Tibial nerve (tissue), 4 donors: ENCODE measurements at regions not wholly inside any gene's neighbourhood (a gene's known extent, or its start where the extent isn't known, plus 50 kb on each side); places are given as distances from the start of the nearest gene placed in this dataset.

Source experiments
- DNase-seq, 2 donors: peaks; one replicate each; pipeline ENCODE4 v3.0.0-alpha.2; 2019; ENCODE audit warnings: low spot score in 2 of 2
- H3K27ac ChIP-seq, 4 donors: fragments of 200-600 bp; sonication (generic) in 3 of 4; one replicate each; pipeline ENCODE4 v1.5.1; 2017 to 2019; ENCODE audit warnings: mild to moderate bottlenecking in 1 of 4
- H3K27me3 ChIP-seq, 2 donors: fragments of 200-600 bp; sonication (generic) in 1 of 2; one replicate each; pipeline versions ENCODE4 v1.5.1 to v1.6.0; 2017 to 2019
- H3K36me3 ChIP-seq, 3 donors: fragments of 200-600 bp; sonication (generic); one replicate each; pipeline ENCODE4 v1.5.1; 2018 to 2019
- H3K4me1 ChIP-seq, 4 donors: fragments of 200-600 bp; sonication (generic) in 3 of 4; one replicate each; pipeline ENCODE4 v1.5.1; 2017 to 2019
- H3K4me3 ChIP-seq, 4 donors: fragments of 200-600 bp; sonication (generic) in 3 of 4; one replicate each; pipeline ENCODE4 v1.5.1; 2017 to 2019; ENCODE audit warnings: mild to moderate bottlenecking in 1 of 4, moderate library complexity in 1 of 4
- H3K9me3 ChIP-seq, 4 donors: fragments of 200-600 bp; sonication (generic) in 3 of 4; one replicate each; pipeline ENCODE4 v1.5.1; 2017 to 2019
- CTCF ChIP-seq, 5 experiments: fragments of 200-600 bp in 3 of 5; fragments of 450-650 bp in 2 of 5; sonication (generic) in 3 of 5; IDR thresholded peaks; one replicate each; pipeline ENCODE4 v1.5.1; 2016 to 2019; ENCODE audit warnings: antibody characterized with exemption in 5 of 5, mild to moderate bottlenecking in 3 of 5, moderate library complexity in 2 of 5
- EP300 ChIP-seq, 2 donors: sonication (generic); formaldehyde crosslinking; IDR thresholded peaks; one replicate each; pipeline ENCODE4 v1.6.1; 2017; ENCODE audit warnings: antibody characterized with exemption in 2 of 2, mild to moderate bottlenecking in 1 of 2
- POLR2A ChIP-seq, 2 donors: fragments of 450-650 bp; IDR thresholded peaks; one replicate each; pipeline ENCODE4 v1.6.1; 2017; ENCODE audit warnings: antibody characterized with exemption in 2 of 2, mild to moderate bottlenecking in 2 of 2, moderate library complexity in 2 of 2
- WGBS, 2 donors: methylation state at CpG; one replicate each; pipeline ENCODE4 v1.1.5; 2018; 5-methylcytosine and 5-hydroxymethylcytosine counted together

- Histone ChIP-seq H3K4me1 (peaks cover 0 to 61% (median 14%) of the 10 kb centered on the region in 4 donors), H3K27me3 (no peaks in the 10 kb centered on the region), H3K36me3 (no peaks in the 10 kb centered on the region), H3K9me3 (peaks cover 0 to 5% (median 0%) of the 10 kb centered on the region in 4 donors), H3K27ac (peak overlapping the region in 2 of 4 donors; percentile 55 to 75), H3K4me3 (no peak overlapping the region)
- WGBS, 2 donors, result 60 to 62% methylated on average over 16 to 20 of the region's 20 CpGs
- TF ChIP-seq CTCF (IDR thresholded peaks at IDR 0.05) (peak; percentile 21 to 55 (median 40)), POLR2A (IDR thresholded peaks at IDR 0.05) (no peak), EP300 (IDR thresholded peaks at IDR 0.05) (peak in 1 of 2 donors; percentile 55)
- no peak for DNase-seq
These were observed 64.3 kb downstream of the MRPL14 start for GRCh38 chr6:44062771-44063560.

- no peaks in the 10 kb centered on the region for H3K27me3 ChIP-seq
- no peak for DNase-seq
- peaks cover 0 to 64% (median 17%) of the 10 kb centered on the region in 4 donors for H3K4me1 ChIP-seq
- H3K27ac ChIP-seq, result peak overlapping the region in 2 of 4 donors; percentile 55 to 75
- H3K36me3 ChIP-seq, result no peaks in the 10 kb centered on the region
- H3K9me3 ChIP-seq, result peaks cover 0 to 5% (median 0%) of the 10 kb centered on the region in 4 donors
- WGBS, 2 donors, result 84% methylated on average over 3 of the region's 3 CpGs
- no peak overlapping the region for H3K4me3 ChIP-seq
- no peak for TF ChIP-seq POLR2A (IDR thresholded peaks at IDR 0.05)
- no peak for TF ChIP-seq EP300 (IDR thresholded peaks at IDR 0.05)
These were observed 65.0 kb downstream of the MRPL14 start for GRCh38 chr6:44062105-44062770.

GRCh38 chr6:44061375-44062104, 65.7 kb downstream of the MRPL14 start:
- no peaks in the 10 kb centered on the region for H3K27me3 ChIP-seq
- H3K4me3 ChIP-seq, result no peak overlapping the region
- WGBS, 2 donors, result 54 to 56% methylated on average over 5 of the region's 5 CpGs
- peaks cover 0 to 5% (median 0%) of the 10 kb centered on the region in 4 donors for H3K9me3 ChIP-seq
- TF ChIP-seq POLR2A (IDR thresholded peaks at IDR 0.05) (no peak), CTCF (IDR thresholded peaks at IDR 0.05) (no peak), EP300 (IDR thresholded peaks at IDR 0.05) (no peak)
- H3K4me1 ChIP-seq, result peaks cover 0 to 70% (median 18%) of the 10 kb centered on the region in 4 donors
- no peaks in the 10 kb centered on the region for H3K36me3 ChIP-seq
- DNase-seq, result no peak
- H3K27ac ChIP-seq, result peak overlapping the region in 2 of 4 donors; percentile 55 to 75

GRCh38 chr6:44060612-44061374, 66.5 kb downstream of the MRPL14 start:
- 75 to 77% methylated on average over 10 of the region's 10 CpGs for WGBS, 2 donors
- Histone ChIP-seq H3K4me1 (peaks cover 0 to 70% (median 18%) of the 10 kb centered on the region in 4 donors), H3K27me3 (no peaks in the 10 kb centered on the region), H3K4me3 (no peak overlapping the region), H3K27ac (peak overlapping the region in 2 of 4 donors; percentile 50 to 75), H3K9me3 (peaks cover 0 to 5% (median 0%) of the 10 kb centered on the region in 4 donors), H3K36me3 (no peaks in the 10 kb centered on the region)
- TF ChIP-seq CTCF (IDR thresholded peaks at IDR 0.05), result no peak
- TF ChIP-seq POLR2A (IDR thresholded peaks at IDR 0.05), result no peak
- no peak for TF ChIP-seq EP300 (IDR thresholded peaks at IDR 0.05)
- no peak for DNase-seq
